Chondrocyte (in vitro differentiated cells): ENCODE measurements at regions not wholly inside any gene's neighbourhood (a gene's known extent, or its start where the extent isn't known, plus 50 kb on each side); places are given as distances from the start of the nearest gene placed in this dataset.

Experiments
- DNase-seq: peaks from one replicate; pipeline ENCODE4 v3.0.0; 2021; ENCODE audit warnings: mixed read lengths, low spot score
- H3K27ac Mint-ChIP-seq: one replicate; pipeline ENCODE4 v1.8.0; 2021; ENCODE audit warnings: mild to moderate bottlenecking, moderate library complexity, mixed read lengths; ENCODE audit not compliant: unreplicated experiment
- H3K27me3 Mint-ChIP-seq: 2 replicates; pipeline ENCODE4 v1.8.0; 2021; ENCODE audit warnings: low read depth, mixed read lengths
- H3K36me3 Mint-ChIP-seq: 2 replicates; pipeline ENCODE4 v1.8.0; 2021; ENCODE audit warnings: low read depth, mixed read lengths
- H3K4me1 Mint-ChIP-seq: 2 replicates; pipeline ENCODE4 v1.8.0; 2021; ENCODE audit warnings: low read depth, mild to moderate bottlenecking, mixed read lengths
- H3K4me3 Mint-ChIP-seq: one replicate; pipeline ENCODE4 v1.8.0; 2021; ENCODE audit warnings: mild to moderate bottlenecking, moderate library complexity, mixed read lengths; ENCODE audit not compliant: unreplicated experiment
- H3K9me3 Mint-ChIP-seq: 2 replicates; pipeline ENCODE4 v1.8.0; 2021; ENCODE audit warnings: low read depth, mixed read lengths
- TF ChIP-seq, protein P1 (sequence below): fragments of 200-600 bp; sonication (generic); IDR thresholded peaks from 2 replicates; pipeline ENCODE4 v1.5.0; 2021; ENCODE audit warnings: antibody characterized with exemption, mild to moderate bottlenecking, moderate library complexity

DNA sequence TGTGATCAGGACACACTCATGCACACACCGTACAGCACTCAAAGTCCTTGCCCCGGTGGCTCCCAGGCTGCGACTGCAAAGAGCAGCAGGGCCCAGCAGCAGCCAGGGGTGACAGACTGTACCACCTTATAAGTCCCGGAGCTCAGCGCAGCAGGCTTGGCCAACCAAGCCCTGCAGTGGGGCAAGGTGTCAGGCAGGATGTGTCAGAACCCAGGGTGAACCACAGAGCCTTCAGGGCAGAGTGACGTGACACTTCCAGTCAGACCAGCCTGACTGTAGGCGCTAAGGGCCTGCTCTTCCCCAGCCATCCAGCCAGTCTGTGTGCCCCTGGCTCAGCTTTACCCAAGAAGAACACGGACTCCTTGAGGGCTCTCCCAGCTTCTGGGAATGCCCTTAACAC, 204.1 kb downstream of the COPRS start:
- no peaks in the 10 kb centered on the region for H3K9me3 Mint-ChIP-seq
- peaks cover 5% of the 10 kb centered on the region for H3K4me1 Mint-ChIP-seq
- H3K27me3 Mint-ChIP-seq = peaks cover 6% of the 10 kb centered on the region
- no peaks in the 10 kb centered on the region for H3K36me3 Mint-ChIP-seq
- TF ChIP-seq, protein P1, sequence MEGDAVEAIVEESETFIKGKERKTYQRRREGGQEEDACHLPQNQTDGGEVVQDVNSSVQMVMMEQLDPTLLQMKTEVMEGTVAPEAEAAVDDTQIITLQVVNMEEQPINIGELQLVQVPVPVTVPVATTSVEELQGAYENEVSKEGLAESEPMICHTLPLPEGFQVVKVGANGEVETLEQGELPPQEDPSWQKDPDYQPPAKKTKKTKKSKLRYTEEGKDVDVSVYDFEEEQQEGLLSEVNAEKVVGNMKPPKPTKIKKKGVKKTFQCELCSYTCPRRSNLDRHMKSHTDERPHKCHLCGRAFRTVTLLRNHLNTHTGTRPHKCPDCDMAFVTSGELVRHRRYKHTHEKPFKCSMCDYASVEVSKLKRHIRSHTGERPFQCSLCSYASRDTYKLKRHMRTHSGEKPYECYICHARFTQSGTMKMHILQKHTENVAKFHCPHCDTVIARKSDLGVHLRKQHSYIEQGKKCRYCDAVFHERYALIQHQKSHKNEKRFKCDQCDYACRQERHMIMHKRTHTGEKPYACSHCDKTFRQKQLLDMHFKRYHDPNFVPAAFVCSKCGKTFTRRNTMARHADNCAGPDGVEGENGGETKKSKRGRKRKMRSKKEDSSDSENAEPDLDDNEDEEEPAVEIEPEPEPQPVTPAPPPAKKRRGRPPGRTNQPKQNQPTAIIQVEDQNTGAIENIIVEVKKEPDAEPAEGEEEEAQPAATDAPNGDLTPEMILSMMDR = no peak
- no peak overlapping the region for H3K4me3 Mint-ChIP-seq
- no peak overlapping the region for H3K27ac Mint-ChIP-seq
- no peak for DNase-seq

- H3K27ac Mint-ChIP-seq = no peak overlapping the region
- H3K36me3 Mint-ChIP-seq = no peaks in the 10 kb centered on the region
- TF ChIP-seq, protein P1 = no peak
- no peak for DNase-seq
- no peak overlapping the region for H3K4me3 Mint-ChIP-seq
- peaks cover 5% of the 10 kb centered on the region for H3K27me3 Mint-ChIP-seq
- no peaks in the 10 kb centered on the region for H3K9me3 Mint-ChIP-seq
- peaks cover 5% of the 10 kb centered on the region for H3K4me1 Mint-ChIP-seq
Measured at GRCh38 chr17:31653691-31654090, 205.4 kb downstream of the COPRS start.

DNA sequence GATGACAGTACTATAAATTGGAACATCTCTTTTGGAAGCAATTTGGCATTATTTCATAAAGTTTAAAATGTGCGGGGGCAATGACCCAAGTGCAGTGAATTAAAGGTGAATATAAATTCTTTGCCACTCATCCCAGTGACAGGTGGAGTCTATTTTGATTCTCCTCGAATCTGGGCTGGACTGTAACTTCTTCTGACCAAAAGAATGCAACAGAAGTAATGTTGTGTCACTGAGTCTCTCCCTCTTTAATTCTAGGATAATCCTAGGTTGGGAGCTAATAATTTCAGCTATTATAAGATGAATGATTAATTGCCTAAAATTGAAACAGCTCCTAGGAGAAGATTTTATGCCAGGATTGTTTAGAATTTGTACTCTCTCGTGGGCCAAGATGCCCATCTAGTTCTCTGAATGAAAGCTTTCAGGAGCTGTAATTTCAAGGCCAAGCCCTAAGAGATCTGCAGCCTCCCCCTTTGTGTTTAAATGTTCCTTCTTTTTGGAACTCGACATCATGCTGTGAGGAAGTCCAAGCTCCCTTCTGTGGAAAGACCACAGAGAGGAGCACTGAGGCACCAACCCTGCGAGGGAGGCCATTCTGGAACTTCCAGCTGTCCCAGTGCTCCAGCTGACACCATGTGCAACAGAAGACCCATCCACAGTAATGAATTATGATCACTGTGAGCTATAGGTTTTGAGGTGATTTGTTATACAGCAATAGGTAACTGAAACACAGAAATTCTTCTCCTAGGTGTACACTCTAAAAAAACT, 208.1 kb downstream of the COPRS start:
- H3K4me3 Mint-ChIP-seq = no peak overlapping the region
- TF ChIP-seq, protein P1 = no peak
- H3K4me1 Mint-ChIP-seq = peaks cover 9% of the 10 kb centered on the region
- DNase-seq = no peak
- H3K27ac Mint-ChIP-seq = no peak overlapping the region
- peaks cover 18% of the 10 kb centered on the region for H3K9me3 Mint-ChIP-seq
- H3K36me3 Mint-ChIP-seq = peaks cover 2% of the 10 kb centered on the region
- H3K27me3 Mint-ChIP-seq = no peaks in the 10 kb centered on the region

DNA sequence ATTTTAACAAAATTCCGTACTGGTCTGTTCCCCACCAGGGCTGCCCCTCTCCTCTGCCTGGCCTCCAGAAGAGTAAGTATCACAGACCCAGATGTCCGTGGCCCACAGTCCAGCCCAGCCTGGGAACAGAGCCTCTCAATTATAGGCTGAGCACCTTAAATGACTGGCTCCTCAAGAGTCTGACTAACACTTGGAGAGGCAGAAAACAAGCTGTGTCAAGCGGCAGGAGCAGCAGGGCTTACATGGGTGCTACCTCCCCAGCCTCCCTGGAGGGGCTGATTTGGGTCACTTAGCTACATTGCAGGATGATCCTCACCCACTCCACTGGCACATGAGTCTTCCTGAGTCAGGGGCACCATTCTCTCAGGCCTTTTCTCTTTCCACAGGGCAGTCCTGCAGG, 209.7 kb downstream of the COPRS start:
- H3K27me3 Mint-ChIP-seq = no peaks in the 10 kb centered on the region
- H3K36me3 Mint-ChIP-seq = peaks cover 2% of the 10 kb centered on the region
- no peak overlapping the region for H3K4me3 Mint-ChIP-seq
- no peak for DNase-seq
- TF ChIP-seq, protein P1 = no peak
- no peak overlapping the region for H3K27ac Mint-ChIP-seq
- peaks cover 29% of the 10 kb centered on the region for H3K9me3 Mint-ChIP-seq
- peaks cover 9% of the 10 kb centered on the region for H3K4me1 Mint-ChIP-seq

DNA sequence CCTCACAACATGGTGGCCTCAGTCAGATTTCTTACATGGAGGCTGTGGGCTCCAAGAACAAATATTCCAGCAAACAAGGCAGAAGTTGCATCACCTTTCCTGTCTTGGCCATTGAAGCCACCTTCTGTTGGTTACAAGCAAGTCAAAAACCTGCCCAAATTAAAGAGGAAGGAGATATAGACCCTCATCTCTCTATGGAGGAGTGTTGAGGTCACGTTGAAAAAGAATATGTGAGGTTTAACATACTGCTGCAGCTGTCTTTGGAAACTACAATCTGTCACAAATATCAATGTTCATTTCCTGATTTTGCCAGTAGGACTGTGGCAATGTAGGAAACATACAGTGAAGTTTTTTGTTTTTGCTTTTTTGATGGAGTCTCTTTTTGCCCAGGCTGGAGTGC, 211.4 kb downstream of the COPRS start:
- TF ChIP-seq, protein P1 = no peak
- Mint-ChIP-seq H3K4me3 (no peak overlapping the region), H3K9me3 (peaks cover 35% of the 10 kb centered on the region), H3K36me3 (peaks cover 2% of the 10 kb centered on the region), H3K27me3 (no peaks in the 10 kb centered on the region), H3K4me1 (peaks cover 3% of the 10 kb centered on the region), H3K27ac (no peak overlapping the region)
- no peak for DNase-seq
